ENCODE measurements at regions not wholly inside any gene's neighbourhood (a gene's known extent, or its start where the extent isn't known, plus 50 kb on each side); places are given as distances from the start of the nearest gene placed in this dataset.

- TF ChIP-seq POLR2A (IDR thresholded peaks at IDR 0.05) = no peak
- TF ChIP-seq, protein P1, sequence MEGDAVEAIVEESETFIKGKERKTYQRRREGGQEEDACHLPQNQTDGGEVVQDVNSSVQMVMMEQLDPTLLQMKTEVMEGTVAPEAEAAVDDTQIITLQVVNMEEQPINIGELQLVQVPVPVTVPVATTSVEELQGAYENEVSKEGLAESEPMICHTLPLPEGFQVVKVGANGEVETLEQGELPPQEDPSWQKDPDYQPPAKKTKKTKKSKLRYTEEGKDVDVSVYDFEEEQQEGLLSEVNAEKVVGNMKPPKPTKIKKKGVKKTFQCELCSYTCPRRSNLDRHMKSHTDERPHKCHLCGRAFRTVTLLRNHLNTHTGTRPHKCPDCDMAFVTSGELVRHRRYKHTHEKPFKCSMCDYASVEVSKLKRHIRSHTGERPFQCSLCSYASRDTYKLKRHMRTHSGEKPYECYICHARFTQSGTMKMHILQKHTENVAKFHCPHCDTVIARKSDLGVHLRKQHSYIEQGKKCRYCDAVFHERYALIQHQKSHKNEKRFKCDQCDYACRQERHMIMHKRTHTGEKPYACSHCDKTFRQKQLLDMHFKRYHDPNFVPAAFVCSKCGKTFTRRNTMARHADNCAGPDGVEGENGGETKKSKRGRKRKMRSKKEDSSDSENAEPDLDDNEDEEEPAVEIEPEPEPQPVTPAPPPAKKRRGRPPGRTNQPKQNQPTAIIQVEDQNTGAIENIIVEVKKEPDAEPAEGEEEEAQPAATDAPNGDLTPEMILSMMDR (IDR thresholded peaks at IDR 0.05) = no peak
- H3K27ac ChIP-seq = no peak overlapping the region
- H3K36me3 ChIP-seq (replicated peaks in 1 of 2; ENCODE audit: insufficient read depth in 1 of 2, low read depth in 2 of 2) = no peaks in the 10 kb centered on the region
- no peaks in the 10 kb centered on the region for H3K9me3 ChIP-seq
- intact Hi-C loops (cut with DNase I) = no loop called here
- ATAC-seq (no peak), DNase-seq (no peak)
- 63 to 65% methylated on average over 3 of the region's 3 CpGs for WGBS, 2 donors
- no peak overlapping the region for H3K4me3 ChIP-seq
- H3K27me3 ChIP-seq = no peaks in the 10 kb centered on the region
- no peaks in the 10 kb centered on the region for H3K4me1 ChIP-seq
Measured at GRCh38 chr13:65881561-65882155, 1348.5 kb downstream of the PCDH9 start.

GRCh38 chr13:65875031-65875430, 1355.1 kb downstream of the PCDH9 start:
- Histone ChIP-seq H3K27me3 (no peaks in the 10 kb centered on the region), H3K9me3 (no peaks in the 10 kb centered on the region), H3K36me3 (replicated peaks in 1 of 2; ENCODE audit: insufficient read depth in 1 of 2, low read depth in 2 of 2) (no peaks in the 10 kb centered on the region), H3K4me1 (no peaks in the 10 kb centered on the region), H3K27ac (no peak overlapping the region), H3K4me3 (no peak overlapping the region)
- TF ChIP-seq POLR2A (IDR thresholded peaks at IDR 0.05) = no peak
- TF ChIP-seq, protein P1 (IDR thresholded peaks at IDR 0.05) = no peak
- ATAC-seq = no peak
- no peak for DNase-seq
- intact Hi-C loops (cut with DNase I) = no loop called here

- no peaks in the 10 kb centered on the region for H3K4me1 ChIP-seq
- TF ChIP-seq, protein P1 (IDR thresholded peaks at IDR 0.05) = no peak
- TF ChIP-seq POLR2A (IDR thresholded peaks at IDR 0.05) = no peak
- DNase-seq (no peak), ATAC-seq (no peak)
- H3K4me3 ChIP-seq = no peak overlapping the region
- intact Hi-C loops (cut with DNase I) = no loop called here
- no peaks in the 10 kb centered on the region for H3K36me3 ChIP-seq (replicated peaks in 1 of 2; ENCODE audit: insufficient read depth in 1 of 2, low read depth in 2 of 2)
- no peaks in the 10 kb centered on the region for H3K27me3 ChIP-seq
- H3K9me3 ChIP-seq = no peaks in the 10 kb centered on the region
- no peak overlapping the region for H3K27ac ChIP-seq
Measured at GRCh38 chr13:65872448-65872847, 1357.7 kb downstream of the PCDH9 start.

GRCh38 chr13:65868884-65869283, 1361.3 kb downstream of the PCDH9 start:
- intact Hi-C loops (cut with DNase I) = no loop called here
- no peaks in the 10 kb centered on the region for H3K9me3 ChIP-seq
- WGBS, 2 donors = 62 to 64% methylated on average over 6 of the region's 6 CpGs

DNA sequence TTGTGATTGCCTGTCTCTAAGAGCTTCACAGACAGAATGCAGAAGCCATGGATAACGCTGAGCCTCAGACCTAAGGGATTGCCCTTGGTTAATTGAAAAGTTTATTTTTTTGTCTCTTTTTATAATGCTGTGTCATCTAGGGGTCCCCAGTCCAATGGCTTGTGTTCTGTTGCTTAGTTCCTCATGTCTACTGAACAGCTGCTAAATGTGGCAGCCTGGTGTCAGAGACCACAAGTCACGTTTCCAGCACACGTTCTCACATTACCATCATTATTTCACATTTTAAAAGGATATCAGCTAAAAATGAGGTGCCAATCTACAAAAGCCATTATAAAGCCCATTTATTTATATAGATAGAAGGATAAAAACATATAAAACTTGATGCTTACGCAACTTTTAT, 1362.0 kb downstream of the PCDH9 start:
- intact Hi-C loops (cut with DNase I) = no loop called here
- ATAC-seq (no peak), DNase-seq (no peak)
- Histone ChIP-seq H3K36me3 (replicated peaks in 1 of 2; ENCODE audit: insufficient read depth in 1 of 2, low read depth in 2 of 2) (no peaks in the 10 kb centered on the region), H3K4me1 (no peaks in the 10 kb centered on the region), H3K9me3 (no peaks in the 10 kb centered on the region), H3K27ac (no peak overlapping the region), H3K4me3 (no peak overlapping the region), H3K27me3 (no peaks in the 10 kb centered on the region)
- TF ChIP-seq POLR2A (IDR thresholded peaks at IDR 0.05) = no peak
- TF ChIP-seq, protein P1 (IDR thresholded peaks at IDR 0.05) = no peak
- WGBS, 2 donors = 50 to 70% methylated on average over 4 of the region's 4 CpGs

More at GRCh38 chr13:65868884-65869283, 1361.3 kb downstream of the PCDH9 start:
- DNase-seq = no peak
- ATAC-seq = no peak
- H3K36me3 ChIP-seq (replicated peaks in 1 of 2; ENCODE audit: insufficient read depth in 1 of 2, low read depth in 2 of 2) = no peaks in the 10 kb centered on the region
- H3K27ac ChIP-seq = no peak overlapping the region
- H3K27me3 ChIP-seq = no peaks in the 10 kb centered on the region
- no peak overlapping the region for H3K4me3 ChIP-seq
- H3K4me1 ChIP-seq = no peaks in the 10 kb centered on the region
- TF ChIP-seq, protein P1 (IDR thresholded peaks at IDR 0.05) = no peak
- TF ChIP-seq POLR2A (IDR thresholded peaks at IDR 0.05) = no peak
